ENCODE measurements at regions not wholly inside any gene's neighbourhood (a gene's known extent, or its start where the extent isn't known, plus 50 kb on each side); places are given as distances from the start of the nearest gene placed in this dataset.

DNA sequence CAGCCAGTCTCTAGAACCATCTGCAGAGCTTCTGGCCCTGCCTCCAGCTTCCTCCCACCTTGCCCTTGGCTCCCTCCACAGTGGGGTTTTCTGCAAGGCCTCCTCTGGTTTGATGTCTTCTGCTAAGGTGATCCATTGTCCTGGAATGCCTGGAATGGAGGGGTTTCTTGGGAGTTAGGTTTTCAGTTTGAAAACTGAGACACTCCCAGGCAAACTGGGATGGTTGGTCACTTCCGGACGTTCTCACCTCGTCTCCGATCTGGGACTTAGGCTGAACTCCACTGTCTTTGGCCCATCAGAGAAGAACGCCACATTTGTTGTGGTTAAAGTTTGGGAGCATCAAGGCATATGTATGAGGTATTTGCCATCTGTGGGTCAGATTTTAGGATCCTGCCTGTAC lies 77.4 kb upstream of the KLHL25 start:
- no peaks in the 10 kb centered on the region for H3K36me3 Mint-ChIP-seq
- no peak for DNase-seq
- H3K9me3 Mint-ChIP-seq, result no peaks in the 10 kb centered on the region
- H3K4me3 Mint-ChIP-seq, result no peak overlapping the region
- peak overlapping the region in 2 of 6 donors; percentile 9 to 11 for H3K27ac Mint-ChIP-seq
- peaks cover 6 to 10% of the 10 kb centered on the region in 2 donors for H3K4me1 Mint-ChIP-seq
- peaks cover 0 to 5% (median 4%) of the 10 kb centered on the region in 3 donors for H3K27me3 Mint-ChIP-seq (ENCODE audit: low read depth in 3 of 3)

DNA sequence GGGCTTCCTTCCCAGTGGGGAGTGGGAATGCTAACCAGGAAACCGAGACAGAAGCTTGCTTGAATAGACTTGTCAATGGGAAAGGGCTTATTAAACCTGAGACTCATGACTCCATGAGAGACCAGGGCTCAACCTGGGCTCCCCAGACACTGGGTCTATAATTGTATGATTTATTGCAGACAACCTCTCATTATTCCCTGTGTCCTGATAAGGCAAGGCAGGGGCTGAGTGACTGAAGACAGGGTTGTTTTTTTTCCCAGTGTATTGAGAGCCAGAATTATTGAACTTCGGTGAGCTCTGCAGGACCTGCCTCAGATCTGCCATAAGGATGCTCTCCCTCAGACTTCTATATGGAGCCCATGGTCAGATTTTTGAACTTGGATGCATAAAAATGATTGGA lies 79.5 kb upstream of the KLHL25 start:
- peaks cover 0 to 8% (median 7%) of the 10 kb centered on the region in 3 donors for H3K27me3 Mint-ChIP-seq (ENCODE audit: low read depth in 3 of 3)
- no peak overlapping the region for H3K4me3 Mint-ChIP-seq
- no peaks in the 10 kb centered on the region for H3K9me3 Mint-ChIP-seq
- H3K27ac Mint-ChIP-seq, result peak overlapping the region in 1 of 6 donors; percentile 31
- DNase-seq, result no peak
- peaks cover 6 to 10% of the 10 kb centered on the region in 2 donors for H3K4me1 Mint-ChIP-seq
- no peaks in the 10 kb centered on the region for H3K36me3 Mint-ChIP-seq

DNA sequence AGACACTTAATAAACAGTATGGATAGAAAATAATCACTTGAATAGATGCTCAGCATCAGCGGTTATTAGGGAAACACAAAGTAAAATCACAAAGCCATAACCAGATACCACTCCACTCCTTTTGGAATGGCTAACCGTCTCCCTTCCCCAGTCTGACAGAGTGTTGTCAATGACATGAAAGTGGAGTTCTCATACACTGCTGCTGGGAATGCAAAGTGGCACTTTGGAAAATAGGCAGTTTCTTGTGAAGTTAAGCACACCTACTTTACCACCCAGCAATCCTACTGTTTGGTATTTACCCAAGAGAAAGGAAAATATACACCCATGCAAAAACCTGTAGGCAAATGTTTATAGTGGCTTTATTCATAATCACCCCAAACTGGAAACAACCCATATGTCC lies 81.0 kb upstream of the KLHL25 start:
- Mint-ChIP-seq H3K4me3 (no peak overlapping the region), H3K27ac (no peak overlapping the region), H3K27me3 (ENCODE audit: low read depth in 3 of 3) (peaks cover 0 to 13% (median 10%) of the 10 kb centered on the region in 3 donors), H3K4me1 (peaks cover 6 to 10% of the 10 kb centered on the region in 2 donors), H3K36me3 (no peaks in the 10 kb centered on the region), H3K9me3 (no peaks in the 10 kb centered on the region)
- DNase-seq, result no peak

DNA sequence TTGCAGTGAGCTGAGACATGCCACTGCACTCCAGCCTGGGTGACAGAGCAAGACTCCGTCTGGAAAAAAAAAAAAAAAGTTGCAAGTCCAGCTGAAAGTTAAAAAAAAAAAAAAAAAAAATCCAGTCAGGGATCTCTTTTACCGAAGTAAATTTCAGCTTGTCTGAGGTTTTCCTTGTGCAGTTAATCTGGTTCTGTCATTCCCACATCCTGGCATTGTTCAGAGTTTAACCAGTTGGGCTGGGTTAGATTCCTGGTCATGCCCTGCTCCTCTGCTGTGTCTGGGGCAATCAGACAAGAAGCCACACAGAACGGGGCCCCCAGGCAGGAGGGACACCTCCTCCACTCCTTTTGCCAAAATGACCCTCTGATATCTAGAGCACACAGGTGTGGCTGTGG lies 84.1 kb upstream of the KLHL25 start:
- H3K27me3 Mint-ChIP-seq (ENCODE audit: low read depth in 3 of 3), result peaks cover 0 to 10% (median 8%) of the 10 kb centered on the region in 3 donors
- H3K4me3 Mint-ChIP-seq, result no peak overlapping the region
- no peak for DNase-seq
- no peaks in the 10 kb centered on the region for H3K36me3 Mint-ChIP-seq
- H3K4me1 Mint-ChIP-seq, result no peaks in the 10 kb centered on the region
- no peak overlapping the region for H3K27ac Mint-ChIP-seq
- H3K9me3 Mint-ChIP-seq, result no peaks in the 10 kb centered on the region

DNA sequence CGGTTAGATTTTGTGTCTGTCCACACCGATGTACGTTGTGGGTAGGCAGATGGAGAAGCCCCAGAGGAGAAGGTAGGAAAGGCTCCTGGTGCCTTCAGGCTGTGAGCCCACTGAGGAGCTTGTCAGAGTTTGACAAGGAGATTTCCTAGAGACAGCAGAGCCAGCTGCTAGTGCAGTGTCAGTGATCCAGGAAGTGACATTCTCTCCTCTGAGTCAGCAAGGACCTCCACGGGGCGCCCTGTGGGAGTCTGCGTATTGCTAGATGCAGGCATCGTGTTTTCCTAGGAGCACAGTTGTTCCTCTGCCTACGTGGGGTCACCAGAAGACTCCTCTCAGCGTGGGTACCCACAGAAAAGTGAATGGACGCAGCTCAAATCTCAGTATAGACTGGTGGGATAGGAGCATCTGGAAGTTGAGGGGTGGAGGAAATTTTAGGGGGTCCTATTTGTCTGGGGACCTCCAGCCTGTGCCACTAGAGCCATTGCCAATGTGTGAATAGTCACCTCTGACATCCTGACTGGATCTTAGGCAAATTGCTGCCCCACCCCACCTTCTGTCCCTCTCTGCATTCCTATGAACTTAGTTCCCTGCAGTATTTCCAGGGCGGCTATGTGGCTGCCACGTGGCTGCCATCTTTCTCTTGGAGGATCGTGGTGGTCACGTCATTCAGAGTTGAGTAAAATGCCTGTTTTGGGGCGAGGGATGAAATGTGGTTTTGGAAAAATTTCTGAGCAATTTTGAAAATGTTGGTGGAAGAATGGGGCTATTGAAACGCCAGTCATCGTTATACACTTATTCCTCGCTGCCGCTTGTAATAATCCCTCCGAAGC lies 84.8 kb upstream of the KLHL25 start:
- Mint-ChIP-seq H3K4me3 (no peak overlapping the region), H3K27me3 (ENCODE audit: low read depth in 3 of 3) (peaks cover 0 to 10% (median 8%) of the 10 kb centered on the region in 3 donors), H3K4me1 (no peaks in the 10 kb centered on the region), H3K36me3 (no peaks in the 10 kb centered on the region), H3K27ac (no peak overlapping the region), H3K9me3 (no peaks in the 10 kb centered on the region)
- DNase-seq, result no peak

DNA sequence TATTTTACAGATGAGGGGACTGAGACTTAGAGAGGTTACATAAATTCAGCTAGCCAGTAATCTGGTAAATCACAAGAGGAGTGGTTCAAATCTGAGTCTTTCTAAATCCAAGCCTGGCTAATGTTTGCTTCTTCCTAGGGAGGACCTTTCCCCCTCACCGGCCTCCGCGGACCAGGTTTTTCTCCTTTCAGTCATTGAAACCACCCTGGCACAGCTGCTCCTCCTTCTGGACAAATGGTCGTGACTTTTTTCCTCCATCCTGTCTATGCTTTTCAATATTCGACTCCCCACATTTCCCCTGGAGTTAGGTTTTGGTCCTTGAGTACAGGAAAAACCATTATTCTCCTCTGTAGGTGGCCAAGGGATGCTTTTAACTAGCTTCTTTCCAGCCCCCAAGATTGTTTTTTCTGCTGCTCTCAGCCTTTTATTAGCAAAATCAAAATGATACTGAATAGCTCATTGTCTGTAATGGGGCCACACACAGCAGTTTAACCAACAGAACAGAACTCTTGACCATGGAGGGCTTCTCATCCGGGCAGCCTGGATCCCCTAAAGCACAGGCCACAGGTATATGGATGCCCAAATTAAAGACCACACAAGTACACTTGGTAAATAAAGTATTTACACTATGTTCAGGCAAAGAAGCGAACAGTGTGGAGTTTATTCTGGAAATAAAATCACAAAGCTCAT lies 85.9 kb upstream of the KLHL25 start:
- Mint-ChIP-seq H3K27ac (no peak overlapping the region), H3K36me3 (no peaks in the 10 kb centered on the region), H3K9me3 (no peaks in the 10 kb centered on the region), H3K4me1 (no peaks in the 10 kb centered on the region), H3K4me3 (no peak overlapping the region), H3K27me3 (ENCODE audit: low read depth in 3 of 3) (peaks cover 0 to 11% (median 8%) of the 10 kb centered on the region in 3 donors)
- DNase-seq, result no peak

DNA sequence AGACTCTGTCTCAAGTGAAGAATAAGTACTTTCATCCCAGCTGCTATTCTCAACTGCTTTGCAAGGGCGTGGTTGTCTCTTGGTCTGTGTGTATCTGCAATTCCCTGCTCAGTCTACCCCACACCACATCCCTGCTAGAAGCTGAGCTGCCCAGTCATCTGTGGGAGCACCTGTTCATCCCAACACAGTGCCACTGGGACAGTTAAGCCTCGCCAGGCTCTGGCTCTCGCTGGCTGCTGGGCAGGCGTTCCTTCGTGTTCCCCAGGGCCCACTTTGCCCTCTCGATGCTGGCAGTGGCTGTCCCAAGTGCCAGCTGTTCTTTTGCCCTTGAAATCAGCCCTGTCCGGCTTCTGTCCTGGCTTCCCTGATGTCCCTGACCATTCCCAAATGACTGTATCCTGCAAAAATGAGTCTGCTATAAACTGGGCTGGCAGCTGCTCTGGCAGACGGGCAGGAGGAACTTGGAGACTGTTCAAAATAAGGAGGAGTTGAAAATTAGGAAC lies 91.6 kb upstream of the KLHL25 start:
- peaks cover 2 to 5% (median 3%) of the 10 kb centered on the region in 3 donors for H3K27me3 Mint-ChIP-seq (ENCODE audit: low read depth in 3 of 3)
- no peak overlapping the region for H3K27ac Mint-ChIP-seq
- no peak overlapping the region for H3K4me3 Mint-ChIP-seq
- peaks cover 10 to 12% of the 10 kb centered on the region in 2 donors for H3K4me1 Mint-ChIP-seq
- no peak for DNase-seq
- no peaks in the 10 kb centered on the region for H3K36me3 Mint-ChIP-seq
- H3K9me3 Mint-ChIP-seq, result no peaks in the 10 kb centered on the region

DNA sequence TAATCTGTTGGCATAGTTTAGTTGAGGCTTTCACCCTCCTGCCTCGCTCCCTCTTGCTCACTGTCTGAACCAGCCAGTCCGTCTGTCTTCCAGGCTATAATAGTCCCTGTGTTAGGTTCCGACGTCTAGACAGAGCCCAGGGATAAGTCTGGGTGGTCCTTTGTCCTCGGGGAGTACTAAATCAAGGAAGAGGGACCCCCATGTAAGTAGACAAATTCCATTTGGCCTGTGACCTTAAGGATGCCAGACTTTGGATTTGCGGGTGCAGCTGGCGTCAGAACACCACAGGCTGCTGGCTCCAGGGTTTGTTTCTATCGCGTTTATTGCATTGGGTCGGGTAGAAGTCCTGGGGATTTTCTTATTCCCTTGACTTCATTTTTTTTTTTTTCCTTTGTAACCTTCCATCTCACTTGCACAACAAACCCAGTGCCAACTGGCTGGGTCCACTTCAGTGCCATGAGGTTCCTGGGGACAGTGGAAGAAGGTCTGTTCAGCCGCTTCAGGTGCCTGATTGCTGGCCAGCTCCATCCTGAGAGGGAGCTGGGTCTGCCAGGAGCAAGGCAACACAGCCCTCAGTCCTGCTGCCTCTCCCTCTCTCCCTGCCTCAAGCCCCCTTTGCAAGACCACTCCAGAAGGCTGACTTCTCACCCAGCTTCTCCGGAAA lies 95.4 kb upstream of the KLHL25 start:
- H3K4me3 Mint-ChIP-seq, result no peak overlapping the region
- no peaks in the 10 kb centered on the region for H3K36me3 Mint-ChIP-seq
- H3K4me1 Mint-ChIP-seq, result peaks cover 16% of the 10 kb centered on the region in 2 donors
- no peak overlapping the region for H3K27ac Mint-ChIP-seq
- H3K9me3 Mint-ChIP-seq, result no peaks in the 10 kb centered on the region
- DNase-seq, result no peak
- H3K27me3 Mint-ChIP-seq (ENCODE audit: low read depth in 3 of 3), result peaks cover 8 to 13% (median 8%) of the 10 kb centered on the region in 3 donors

DNA sequence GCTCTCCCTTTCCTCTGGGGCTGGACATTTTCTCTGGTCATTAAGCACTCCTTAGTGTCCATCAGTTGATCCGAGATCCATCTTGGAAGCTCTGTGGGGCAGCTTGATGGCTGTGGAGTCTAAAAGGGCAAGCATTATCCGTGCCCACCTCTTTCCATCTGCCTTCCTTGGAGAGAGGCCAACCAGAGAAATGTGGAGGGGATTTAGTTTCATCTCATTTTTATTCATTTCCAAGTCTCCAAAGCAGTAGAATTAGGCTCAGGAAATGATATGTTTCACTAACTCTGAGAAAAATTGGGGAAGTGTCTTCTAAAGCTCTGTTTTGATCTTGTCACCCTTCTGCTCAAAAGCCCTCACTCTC lies 95.9 kb upstream of the KLHL25 start:
- DNase-seq, result no peak
- H3K4me3 Mint-ChIP-seq, result peak overlapping the region in 3 of 5 donors; percentile 12 to 67 (median 32)
- peaks cover 10 to 13% (median 10%) of the 10 kb centered on the region in 3 donors for H3K27me3 Mint-ChIP-seq (ENCODE audit: low read depth in 3 of 3)
- H3K4me1 Mint-ChIP-seq, result peaks cover 16% of the 10 kb centered on the region in 2 donors
- H3K9me3 Mint-ChIP-seq, result no peaks in the 10 kb centered on the region
- peak overlapping the region in 5 of 6 donors; percentile 13 to 87 (median 56) for H3K27ac Mint-ChIP-seq
- H3K36me3 Mint-ChIP-seq, result no peaks in the 10 kb centered on the region

DNA sequence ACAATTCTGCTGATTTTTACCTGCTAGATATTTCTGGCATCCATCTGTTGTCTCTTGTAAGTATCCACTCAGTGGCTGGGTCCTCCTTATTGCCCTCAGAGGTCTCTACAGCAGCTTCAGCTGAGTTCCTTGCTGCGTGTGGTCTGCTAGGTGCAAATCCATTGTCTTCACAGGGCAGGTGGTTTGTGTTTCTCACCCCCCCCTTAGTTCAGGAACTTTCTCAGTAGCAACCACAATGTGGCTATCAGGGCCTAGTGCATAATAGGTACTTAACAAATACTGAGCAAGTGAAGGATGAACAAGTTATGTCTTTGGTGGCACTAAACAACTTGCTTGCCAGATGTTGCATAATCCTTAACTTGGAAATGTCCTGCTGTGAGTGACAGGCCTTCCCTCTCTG lies 96.7 kb upstream of the KLHL25 start:
- H3K27me3 Mint-ChIP-seq (ENCODE audit: low read depth in 3 of 3), result peaks cover 9 to 17% (median 13%) of the 10 kb centered on the region in 3 donors
- H3K4me1 Mint-ChIP-seq, result peaks cover 16% of the 10 kb centered on the region in 2 donors

DNA sequence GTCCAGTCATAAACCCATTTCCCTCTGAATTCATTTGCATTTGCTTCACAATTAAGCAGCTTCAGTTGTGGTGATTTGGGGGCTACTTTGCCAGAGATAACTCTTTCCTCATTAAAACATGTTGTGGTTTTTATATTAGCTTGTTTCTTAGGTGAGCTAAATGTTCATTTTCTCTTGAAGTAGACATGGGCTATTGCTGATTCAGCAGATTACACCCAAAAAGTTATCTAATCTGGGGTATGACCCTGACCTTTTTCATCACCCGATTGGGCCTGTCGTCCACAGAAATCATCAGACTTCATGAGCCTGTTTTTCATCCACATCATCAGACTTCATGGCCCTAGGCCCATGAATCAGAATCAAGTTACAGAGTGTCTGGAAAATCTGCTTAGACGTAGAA lies 97.5 kb upstream of the KLHL25 start:
- Mint-ChIP-seq H3K9me3 (no peaks in the 10 kb centered on the region), H3K27me3 (ENCODE audit: low read depth in 3 of 3) (peaks cover 12 to 20% (median 15%) of the 10 kb centered on the region in 3 donors), H3K4me3 (no peak overlapping the region), H3K36me3 (peaks cover 0 to 9% (median 0%) of the 10 kb centered on the region in 3 donors), H3K27ac (no peak overlapping the region), H3K4me1 (peaks cover 16 to 19% of the 10 kb centered on the region in 2 donors)
- DNase-seq, result no peak

More for the DNA sequence above, 96.7 kb upstream of the KLHL25 start:
- Mint-ChIP-seq H3K9me3 (no peaks in the 10 kb centered on the region), H3K27ac (peak overlapping the region in 3 of 6 donors; percentile 13 to 56 (median 19)), H3K36me3 (peaks cover 0 to 1% (median 0%) of the 10 kb centered on the region in 3 donors), H3K4me3 (peak overlapping the region in 3 of 5 donors; percentile 19 to 67 (median 48))
- DNase-seq, result no peak

DNA sequence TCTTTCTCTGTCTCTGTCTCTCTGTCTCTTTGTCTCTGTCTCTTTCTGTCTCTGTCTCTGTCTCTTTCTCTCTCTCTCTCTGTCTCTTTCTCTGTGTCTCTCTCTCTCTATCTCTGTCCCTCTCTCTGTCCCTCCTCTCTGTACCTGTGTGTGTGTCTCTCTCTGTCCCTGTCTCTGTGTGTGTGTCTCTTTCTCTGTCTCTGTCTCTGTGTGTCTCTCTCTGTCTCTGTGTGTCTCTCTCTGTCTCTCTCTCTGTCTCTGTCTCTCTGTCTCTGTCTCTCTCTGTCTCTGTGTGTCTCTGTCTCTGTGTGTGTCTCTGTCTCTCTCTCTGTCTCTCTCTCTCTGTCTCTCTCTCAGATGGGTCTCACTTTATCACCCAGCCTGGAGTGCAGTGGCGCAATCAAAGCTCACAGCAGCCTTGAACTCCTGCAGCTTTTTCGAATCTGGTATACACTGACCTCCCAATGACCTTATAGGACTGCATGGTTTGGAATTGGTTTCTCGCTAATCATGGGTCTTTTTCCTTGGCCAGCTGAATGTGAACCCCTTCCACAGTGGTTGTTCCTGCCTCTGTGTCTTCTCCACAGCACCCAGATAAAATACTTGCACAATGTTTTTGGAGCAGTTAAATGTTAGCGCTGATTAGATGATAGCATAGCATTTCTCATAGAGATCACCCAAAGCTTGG lies 102.6 kb upstream of the KLHL25 start:
- no peaks in the 10 kb centered on the region for H3K9me3 Mint-ChIP-seq
- H3K27me3 Mint-ChIP-seq (ENCODE audit: low read depth in 3 of 3), result peaks cover 14 to 37% (median 21%) of the 10 kb centered on the region in 3 donors
- DNase-seq, result no peak
- H3K4me1 Mint-ChIP-seq, result peaks cover 5 to 7% of the 10 kb centered on the region in 2 donors
- peaks cover 0 to 11% (median 0%) of the 10 kb centered on the region in 3 donors for H3K36me3 Mint-ChIP-seq
- H3K4me3 Mint-ChIP-seq, result no peak overlapping the region
- peak overlapping the region in 4 of 6 donors; percentile 23 to 77 (median 67) for H3K27ac Mint-ChIP-seq

All from immature natural killer cell (primary cell).